ENCODE measurements at regions not wholly inside any gene's neighbourhood (a gene's known extent, or its start where the extent isn't known, plus 50 kb on each side); places are given as distances from the start of the nearest gene placed in this dataset.

DNA sequence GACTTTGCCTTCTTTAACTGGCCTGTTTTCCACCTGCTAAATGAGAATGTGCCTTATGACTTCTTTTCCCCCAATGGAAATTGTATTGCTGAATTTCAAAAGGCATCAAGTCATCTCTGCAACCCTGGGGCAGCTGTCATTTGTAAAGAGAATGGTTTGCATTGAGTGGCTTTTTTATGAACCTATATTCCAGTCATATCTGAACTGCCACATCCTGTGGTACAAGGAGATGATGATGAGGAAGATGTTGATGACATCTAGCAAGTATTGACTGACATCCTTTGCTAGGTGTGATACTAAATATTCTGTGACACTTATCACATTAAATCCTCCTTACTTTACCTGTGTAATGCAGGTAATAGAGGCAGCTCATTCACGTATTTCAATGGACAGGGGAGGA lies 88.3 kb upstream of the KIAA1217 start:
- DNase-seq (ENCODE audit: low read depth in 2 of 2) = no peak

DNA sequence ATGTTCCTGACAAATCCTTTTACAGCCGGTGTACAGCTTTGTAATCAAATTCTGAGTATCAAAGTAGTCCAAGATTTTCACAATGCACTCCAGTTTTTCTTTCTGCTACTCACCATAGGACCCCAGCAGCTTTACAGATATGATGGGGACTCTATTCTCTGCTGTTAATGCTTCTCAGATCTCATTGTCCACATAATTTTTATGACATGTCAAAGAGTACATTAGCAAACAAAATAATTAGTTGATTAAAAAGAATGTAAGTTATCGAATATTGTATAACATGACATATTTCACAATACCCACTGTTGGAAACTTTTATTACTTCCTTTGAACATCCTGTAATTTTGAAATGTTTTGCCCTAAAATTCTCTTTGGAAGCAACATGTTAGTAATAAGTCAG lies 81.4 kb upstream of the KIAA1217 start:
- no peak for DNase-seq (ENCODE audit: low read depth in 2 of 2)

DNA sequence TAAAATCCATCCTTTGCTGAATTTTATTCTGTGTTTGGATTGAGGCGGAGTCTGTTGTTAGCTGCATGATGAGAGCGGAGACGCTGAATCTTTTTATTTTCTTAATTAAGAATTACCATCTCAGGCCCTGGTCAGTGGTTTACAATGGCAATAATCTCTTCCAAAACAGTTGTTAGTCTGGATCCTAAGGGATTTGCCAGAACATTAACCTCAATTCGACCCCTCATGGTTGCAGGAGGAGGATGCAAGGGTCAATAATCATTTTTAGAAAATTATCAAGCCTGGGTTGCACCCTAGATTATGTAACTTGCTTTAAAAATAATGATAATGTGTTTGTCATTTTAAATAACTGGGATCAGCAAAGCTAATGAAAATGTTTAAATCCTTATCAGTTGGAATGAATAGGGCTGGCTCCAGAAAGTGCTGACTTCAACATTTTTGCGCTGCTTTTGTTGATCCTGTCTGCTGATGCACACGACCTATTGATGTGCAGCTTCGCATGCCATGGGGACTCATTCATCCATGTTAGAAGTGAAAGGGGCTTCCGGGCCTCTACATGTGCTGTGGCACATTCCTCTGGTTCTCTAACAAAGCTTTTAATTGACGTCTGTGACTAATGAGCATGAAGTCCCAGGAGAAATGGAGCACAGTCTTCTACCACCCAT lies 80.7 kb upstream of the KIAA1217 start:
- no peak for DNase-seq (ENCODE audit: low read depth in 2 of 2)

DNA sequence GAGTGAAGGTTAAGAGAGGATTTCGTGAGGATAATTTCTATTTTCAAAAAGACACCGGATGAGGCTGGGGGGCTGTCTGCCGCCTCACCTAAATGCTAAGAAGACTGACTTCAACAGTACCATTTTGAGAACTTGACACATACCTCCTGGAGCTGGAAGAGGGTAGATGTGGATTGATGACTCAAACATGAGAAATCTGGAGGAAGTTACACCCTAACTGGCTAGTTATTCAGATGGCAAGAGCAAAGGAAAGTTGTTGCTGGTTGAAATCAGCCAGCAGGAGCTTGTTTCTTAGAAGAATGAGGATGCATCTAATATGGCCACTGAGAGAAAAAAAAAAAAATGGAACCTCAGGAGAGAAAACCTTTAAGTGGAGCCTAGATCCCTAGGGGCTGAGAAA lies 76.2 kb upstream of the KIAA1217 start:
- no peak for DNase-seq (ENCODE audit: low read depth in 2 of 2)

DNA sequence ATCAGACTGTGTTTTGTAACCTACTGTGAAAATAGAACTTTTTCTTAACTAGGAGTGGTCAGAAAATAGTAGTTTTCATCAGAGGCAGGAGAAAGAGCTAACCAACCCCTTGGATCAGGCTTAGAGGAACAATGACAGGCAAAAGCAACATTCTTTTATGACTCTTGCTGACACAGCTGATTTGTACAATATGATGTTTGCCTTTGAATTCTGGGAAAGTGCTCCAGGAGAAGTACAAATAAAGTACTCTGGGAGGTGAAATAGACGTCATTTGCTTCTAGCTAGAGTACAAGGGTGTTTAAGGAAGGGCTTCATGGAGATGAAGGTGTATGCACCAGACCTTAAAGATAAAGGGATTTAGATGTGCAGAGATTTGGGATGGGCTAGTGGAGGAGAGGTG lies 75.1 kb upstream of the KIAA1217 start:
- no peak for DNase-seq (ENCODE audit: low read depth in 2 of 2)

DNA sequence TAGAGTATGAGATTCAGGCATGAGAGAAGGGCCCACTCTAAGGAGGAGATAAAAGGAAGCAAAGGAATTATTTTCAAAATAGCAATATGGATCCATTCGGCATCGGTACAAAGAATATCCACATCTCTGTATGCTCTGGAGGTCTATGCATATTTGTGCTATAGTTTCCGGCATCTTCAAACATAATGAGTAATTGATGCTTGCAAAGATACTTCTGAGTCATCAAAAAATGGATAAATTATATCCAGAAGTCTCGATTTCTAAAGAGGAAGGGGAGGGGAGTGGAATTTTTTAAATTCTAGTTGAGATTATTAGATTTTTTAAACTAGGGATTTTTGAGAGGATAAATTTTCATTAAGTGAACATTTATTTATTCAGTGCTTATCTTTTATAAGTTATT lies 72.9 kb upstream of the KIAA1217 start:
- no peak for DNase-seq (ENCODE audit: low read depth in 2 of 2)

DNA sequence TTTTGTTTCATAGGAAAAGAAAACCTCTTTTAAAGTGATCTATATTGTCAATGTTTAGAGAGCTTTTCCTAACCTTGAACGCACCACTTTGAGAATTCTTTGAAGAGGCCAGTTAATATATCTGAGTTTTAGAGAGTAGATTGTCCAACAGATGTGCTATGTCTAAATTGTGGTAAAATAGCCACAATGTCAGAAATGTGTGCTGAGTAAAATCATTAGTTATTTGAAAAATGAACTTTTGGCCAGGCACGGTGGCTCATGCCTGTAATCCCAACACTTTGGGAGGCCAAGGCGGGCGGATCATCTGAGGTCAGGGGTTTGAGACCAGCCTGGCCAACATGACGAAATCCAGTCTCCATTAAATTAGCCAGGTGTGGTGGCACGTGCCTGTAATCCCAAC lies 61.6 kb upstream of the KIAA1217 start:
- no peak for DNase-seq (ENCODE audit: low read depth in 2 of 2)

DNA sequence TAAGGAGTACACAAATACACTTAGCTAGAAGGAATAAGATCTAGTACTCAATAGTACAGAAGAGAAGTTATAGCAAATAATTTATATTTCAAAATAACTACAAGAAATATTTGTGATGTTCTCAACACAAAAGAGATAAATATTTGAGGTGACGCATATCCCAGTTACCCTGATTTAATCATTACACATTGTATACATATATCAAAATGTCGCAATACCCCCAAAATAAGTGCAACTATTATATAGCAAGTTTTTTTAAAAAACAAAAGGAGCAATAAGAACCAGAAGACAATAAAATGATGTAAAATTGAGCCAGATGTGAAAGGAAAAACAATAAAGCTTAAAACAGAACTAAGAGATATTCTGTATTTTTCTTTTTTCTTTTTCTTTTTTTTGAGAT lies 59.3 kb upstream of the KIAA1217 start:
- DNase-seq (ENCODE audit: low read depth in 2 of 2) = no peak

DNA sequence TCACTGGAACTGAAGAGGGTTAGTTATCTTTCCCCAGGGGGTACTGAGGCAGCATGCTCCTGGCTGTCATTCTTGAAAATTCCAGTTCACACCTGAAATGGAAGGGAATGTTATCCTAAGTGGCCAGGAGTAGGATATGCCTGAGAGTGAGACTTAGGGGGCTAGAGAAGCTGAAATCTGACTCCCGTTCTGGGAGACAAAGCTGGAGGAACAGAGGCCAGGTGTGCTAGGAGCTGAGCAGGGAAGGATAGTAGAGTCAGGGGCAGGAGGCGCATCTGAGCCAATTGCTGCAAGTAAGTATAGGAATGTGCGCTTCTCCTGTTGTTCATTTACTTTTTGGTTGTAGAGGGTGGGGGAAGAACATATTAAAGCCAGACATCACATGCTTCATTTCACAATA lies 58.1 kb upstream of the KIAA1217 start:
- DNase-seq (ENCODE audit: low read depth in 2 of 2) = no peak

DNA sequence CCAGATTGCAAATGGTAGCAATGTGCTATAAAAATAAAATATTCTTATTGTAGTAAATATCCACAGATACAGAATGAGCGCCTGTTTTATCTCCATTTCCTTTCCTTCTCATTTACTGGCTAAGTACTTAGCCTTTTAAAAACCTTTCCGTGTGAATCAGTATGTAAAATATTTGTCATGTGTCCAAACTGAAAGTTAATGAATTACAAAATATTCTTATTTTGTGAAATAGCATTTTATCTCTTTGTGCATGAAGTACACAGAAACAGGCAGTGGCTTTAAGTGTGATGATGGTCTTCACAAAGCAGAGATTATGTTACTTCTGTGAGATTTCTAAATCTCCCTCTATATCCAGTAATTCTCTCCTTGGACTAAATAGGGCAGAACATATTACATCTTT lies 56.7 kb upstream of the KIAA1217 start:
- no peak for DNase-seq (ENCODE audit: low read depth in 2 of 2)

DNA sequence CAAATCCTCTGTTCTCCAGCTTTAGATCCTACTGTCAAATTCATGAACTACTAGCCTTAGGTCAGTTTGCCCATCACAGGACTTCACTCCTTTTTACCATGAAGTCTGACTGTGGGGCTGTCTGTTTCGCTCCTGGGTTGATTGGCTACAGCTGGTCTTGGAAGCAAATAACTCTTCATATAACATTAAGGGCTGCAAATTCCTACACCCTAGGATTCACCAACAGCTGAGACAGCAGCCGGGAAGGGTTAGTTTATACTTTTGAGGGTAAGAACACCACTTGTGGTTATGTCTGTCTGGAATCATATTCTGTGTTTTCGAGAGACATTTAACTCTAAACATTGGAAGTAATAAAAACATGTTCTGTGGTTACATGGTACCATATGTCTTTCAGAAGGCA lies 55.9 kb upstream of the KIAA1217 start:
- DNase-seq (ENCODE audit: low read depth in 2 of 2) = no peak

DNA sequence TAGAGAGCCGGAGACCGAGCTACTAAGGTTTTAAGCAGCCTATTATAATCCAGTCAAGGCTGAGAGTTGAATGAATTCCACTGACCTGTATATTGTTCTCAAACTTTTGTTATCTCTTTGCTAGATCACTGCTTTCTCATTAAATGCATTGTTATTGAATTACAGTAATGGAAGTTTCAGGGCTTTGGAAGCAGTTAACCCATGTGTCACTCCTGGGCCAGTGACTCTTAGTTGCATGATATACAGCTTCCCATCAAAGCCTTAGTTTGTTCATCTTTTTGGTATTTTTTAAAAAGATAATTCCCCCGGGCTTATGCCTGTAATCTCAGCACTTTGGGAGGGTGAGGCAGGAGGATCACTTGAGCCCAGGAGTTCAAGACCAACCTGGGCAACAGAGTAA lies 55.4 kb upstream of the KIAA1217 start:
- DNase-seq (ENCODE audit: low read depth in 2 of 2) = no peak

DNA sequence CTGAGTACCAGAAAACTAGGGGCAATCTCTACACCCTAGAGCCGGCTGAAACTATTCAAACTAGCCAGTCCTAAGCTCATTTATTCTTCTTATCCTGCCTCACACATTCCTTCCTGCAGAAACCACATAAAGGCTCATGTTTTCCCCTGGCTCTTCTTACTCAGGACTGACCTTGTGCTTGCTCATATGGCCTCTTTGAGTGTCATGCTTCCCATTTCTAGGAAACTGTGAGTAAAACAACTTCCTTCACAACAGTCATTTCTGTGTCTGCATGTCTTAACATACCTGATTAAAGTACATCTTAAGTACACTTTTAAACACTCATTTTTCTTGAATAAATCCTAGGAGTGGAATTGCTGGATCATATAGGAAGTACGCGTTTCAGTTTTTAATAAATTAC lies 52.3 kb upstream of the KIAA1217 start:
- DNase-seq (ENCODE audit: low read depth in 2 of 2) = no peak

DNA sequence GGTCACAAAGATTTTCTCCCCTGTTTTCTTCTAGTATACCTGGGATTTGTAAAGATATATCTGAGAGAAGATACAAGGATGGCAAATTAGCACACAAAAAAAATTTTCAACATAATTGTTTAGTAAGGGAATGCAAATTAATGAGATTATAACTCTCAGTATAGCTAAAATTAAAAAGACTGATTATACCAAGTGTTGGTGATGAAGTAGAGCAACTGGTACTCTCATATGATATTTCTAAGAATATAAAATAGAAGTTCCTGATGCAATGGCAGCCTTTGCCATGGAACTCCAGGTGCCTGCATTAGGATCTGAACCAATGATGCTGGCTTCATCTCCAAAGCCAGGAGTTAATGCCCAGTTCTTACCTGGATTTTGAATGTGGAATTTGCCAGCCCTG lies 51.4 kb upstream of the KIAA1217 start:
- DNase-seq (ENCODE audit: low read depth in 2 of 2) = no peak
